ENCODE measurements at regions not wholly inside any gene's neighbourhood (a gene's known extent, or its start where the extent isn't known, plus 50 kb on each side); places are given as distances from the start of the nearest gene placed in this dataset.

GRCh38 chr7:68078157-68078710, 1081.6 kb downstream of the TYW1 start:
- TF ChIP-seq ZFP41 (tag by site-specific recombination; IDR thresholded peaks at IDR 0.05; ENCODE audit: borderline replicate concordance) (no peak), GLIS2 (tag by site-specific recombination; IDR thresholded peaks at IDR 0.05) (no peak), CTCF (tag by site-specific recombination; IDR thresholded peaks at IDR 0.05) (no peak), ZBTB44 (tag by site-specific recombination; IDR thresholded peaks at IDR 0.05) (no peak), ZNF768 (tag by site-specific recombination; IDR thresholded peaks at IDR 0.05) (no peak), ZNF530 (tag by site-specific recombination; IDR thresholded peaks at IDR 0.05; ENCODE audit: low read depth) (no peak), HOXA7 (CRISPR knock-in tag; IDR thresholded peaks at IDR 0.05; ENCODE audit: borderline replicate concordance) (no peak), ZBTB8A (tag by site-specific recombination; IDR thresholded peaks at IDR 0.05) (no peak)
- TF ChIP-seq, protein P1, sequence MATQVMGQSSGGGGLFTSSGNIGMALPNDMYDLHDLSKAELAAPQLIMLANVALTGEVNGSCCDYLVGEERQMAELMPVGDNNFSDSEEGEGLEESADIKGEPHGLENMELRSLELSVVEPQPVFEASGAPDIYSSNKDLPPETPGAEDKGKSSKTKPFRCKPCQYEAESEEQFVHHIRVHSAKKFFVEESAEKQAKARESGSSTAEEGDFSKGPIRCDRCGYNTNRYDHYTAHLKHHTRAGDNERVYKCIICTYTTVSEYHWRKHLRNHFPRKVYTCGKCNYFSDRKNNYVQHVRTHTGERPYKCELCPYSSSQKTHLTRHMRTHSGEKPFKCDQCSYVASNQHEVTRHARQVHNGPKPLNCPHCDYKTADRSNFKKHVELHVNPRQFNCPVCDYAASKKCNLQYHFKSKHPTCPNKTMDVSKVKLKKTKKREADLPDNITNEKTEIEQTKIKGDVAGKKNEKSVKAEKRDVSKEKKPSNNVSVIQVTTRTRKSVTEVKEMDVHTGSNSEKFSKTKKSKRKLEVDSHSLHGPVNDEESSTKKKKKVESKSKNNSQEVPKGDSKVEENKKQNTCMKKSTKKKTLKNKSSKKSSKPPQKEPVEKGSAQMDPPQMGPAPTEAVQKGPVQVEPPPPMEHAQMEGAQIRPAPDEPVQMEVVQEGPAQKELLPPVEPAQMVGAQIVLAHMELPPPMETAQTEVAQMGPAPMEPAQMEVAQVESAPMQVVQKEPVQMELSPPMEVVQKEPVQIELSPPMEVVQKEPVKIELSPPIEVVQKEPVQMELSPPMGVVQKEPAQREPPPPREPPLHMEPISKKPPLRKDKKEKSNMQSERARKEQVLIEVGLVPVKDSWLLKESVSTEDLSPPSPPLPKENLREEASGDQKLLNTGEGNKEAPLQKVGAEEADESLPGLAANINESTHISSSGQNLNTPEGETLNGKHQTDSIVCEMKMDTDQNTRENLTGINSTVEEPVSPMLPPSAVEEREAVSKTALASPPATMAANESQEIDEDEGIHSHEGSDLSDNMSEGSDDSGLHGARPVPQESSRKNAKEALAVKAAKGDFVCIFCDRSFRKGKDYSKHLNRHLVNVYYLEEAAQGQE (tag by site-specific recombination; IDR thresholded peaks at IDR 0.05), result no peak

Data from HEK293 (cell line).